Hepatic stellate cell (primary cell): ENCODE measurements at regions not wholly inside any gene's neighbourhood (a gene's known extent, or its start where the extent isn't known, plus 50 kb on each side); places are given as distances from the start of the nearest gene placed in this dataset.
"Not testable (repeated sequence)": the region's sequence is repeated elsewhere in the genome, so short reads cannot be mapped to it uniquely, and the experiment has no call there.

Source experiments
- DNase-seq: peaks from one replicate; pipeline ENCODE4 v3.0.0; 2011; ENCODE audit warnings: low spot score

DNA sequence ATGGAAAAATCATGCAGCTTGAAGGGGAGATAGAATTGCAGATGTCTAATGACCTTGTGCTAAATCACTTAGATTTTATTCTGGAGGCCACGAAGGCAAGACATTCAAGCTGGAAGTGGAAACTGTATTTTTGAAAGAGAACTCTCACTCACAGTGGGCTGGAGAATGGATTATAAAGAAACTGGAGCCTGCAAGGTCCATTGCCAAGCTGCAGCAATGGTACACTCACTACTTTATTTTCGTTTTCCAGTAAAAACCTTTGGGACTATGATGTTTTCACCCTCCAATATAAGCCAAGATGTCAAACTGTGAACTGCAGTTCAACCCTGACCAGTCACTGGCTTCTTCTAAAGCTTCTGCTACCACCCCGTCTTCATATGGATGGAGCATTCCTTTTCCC, 62.0 kb downstream of the SKIDA1 start:
- DNase-seq, result no peak

GRCh38 chr10:21458126-21458871, 67.2 kb downstream of the SKIDA1 start:
- no peak for DNase-seq

DNA sequence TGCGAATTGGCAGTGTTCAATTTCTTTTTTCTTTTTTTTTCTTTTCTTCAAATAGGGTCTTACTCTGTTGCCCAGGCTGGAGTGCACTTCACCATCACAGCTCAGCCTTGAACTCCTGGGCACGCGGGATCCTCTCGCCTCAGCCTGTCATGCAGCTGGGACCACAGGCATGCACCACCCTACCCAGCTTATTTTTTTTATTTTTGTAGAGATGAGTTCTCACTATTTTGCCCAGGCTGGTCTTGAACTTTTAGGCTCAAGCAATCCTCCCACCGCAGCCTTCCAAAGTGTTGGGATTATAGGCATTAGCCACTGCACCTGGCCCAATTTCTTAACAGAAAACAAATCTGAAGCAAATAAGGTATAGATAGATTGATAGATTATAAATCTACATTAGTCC, 69.3 kb downstream of the SKIDA1 start:
- no peak for DNase-seq

GRCh38 chr10:21452203-21452602, 73.3 kb downstream of the SKIDA1 start:
- no peak for DNase-seq

GRCh38 chr10:21449288-21449966, 76.1 kb downstream of the SKIDA1 start:
- no peak for DNase-seq

- DNase-seq, result no peak
Observed at GRCh38 chr10:21445163-21445562, 80.3 kb downstream of the SKIDA1 start.

GRCh38 chr10:21441625-21442024, 83.9 kb downstream of the SKIDA1 start:
- no peak for DNase-seq

DNA sequence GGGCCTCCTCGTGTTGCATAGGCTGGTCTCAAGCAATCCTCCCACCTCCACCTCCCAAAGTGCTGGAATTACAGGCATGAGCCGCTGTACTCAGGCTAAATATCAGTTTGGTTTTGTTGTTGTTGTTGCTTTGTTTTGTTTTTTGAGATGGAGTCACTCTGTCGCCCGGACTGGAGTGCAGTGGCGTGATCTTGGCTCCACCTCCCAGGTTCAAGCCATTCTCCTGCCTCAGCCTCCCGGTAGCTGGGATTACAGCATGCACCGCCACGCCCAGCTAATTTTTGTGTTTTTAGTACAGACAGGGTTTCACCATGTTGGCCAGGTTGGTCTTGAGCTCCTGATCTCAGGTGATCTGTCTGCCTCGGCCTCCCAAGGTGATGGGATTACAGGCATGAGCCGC, 86.6 kb downstream of the SKIDA1 start:
- not testable (repeated sequence) for DNase-seq

GRCh38 chr10:21437770-21438382, 87.6 kb downstream of the SKIDA1 start:
- no peak for DNase-seq

DNA sequence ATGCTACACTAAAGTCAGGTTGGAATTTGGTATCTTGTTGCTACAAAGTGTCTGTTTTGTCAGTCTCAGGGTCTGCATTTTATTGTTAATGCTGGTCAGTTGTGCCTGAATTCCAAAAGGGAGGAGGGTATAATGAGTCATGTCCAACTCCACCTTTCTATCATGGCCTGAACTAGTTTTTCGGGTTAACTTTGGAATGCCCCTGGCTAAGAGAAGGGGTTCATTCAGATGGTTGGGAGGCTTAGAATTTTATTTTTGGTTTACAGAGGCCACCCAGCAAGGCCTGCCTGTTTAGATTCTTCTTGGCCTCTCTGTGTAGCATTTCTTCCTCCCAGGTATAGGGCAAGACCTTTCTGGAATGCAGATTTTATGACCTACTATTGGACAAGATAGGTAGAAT, 93.2 kb downstream of the SKIDA1 start:
- DNase-seq, result no peak

- DNase-seq, result no peak
Observed at GRCh38 chr10:21431799-21432198, 93.7 kb downstream of the SKIDA1 start.

GRCh38 chr10:21427804-21428481, 97.5 kb downstream of the SKIDA1 start:
- peak; percentile 6 for DNase-seq

- no peak for DNase-seq
Observed at GRCh38 chr10:21424459-21424861, 101.0 kb downstream of the SKIDA1 start.

- DNase-seq, result no peak
Observed at GRCh38 chr10:21423850-21424249, 101.6 kb downstream of the SKIDA1 start.

DNA sequence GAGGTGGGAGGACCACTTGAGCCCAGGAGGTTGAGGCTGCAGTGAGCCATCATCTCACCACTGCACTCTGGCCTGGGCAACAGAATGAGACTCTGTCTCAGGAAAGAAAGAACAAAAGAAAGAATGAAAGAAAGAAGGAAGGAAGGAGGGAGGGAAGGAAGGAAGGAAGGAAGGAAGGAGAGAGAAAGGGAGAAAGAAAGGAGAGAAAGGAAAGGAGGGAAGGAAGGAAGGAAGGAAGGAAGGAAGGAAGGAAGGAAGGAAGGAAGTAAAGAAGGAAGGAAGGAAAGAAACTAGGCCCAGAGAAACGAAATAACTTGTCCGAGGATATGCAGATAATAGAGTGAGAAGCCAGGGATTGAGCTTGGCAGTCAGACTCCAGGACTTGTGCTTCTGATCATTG, 102.1 kb downstream of the SKIDA1 start:
- DNase-seq, result no peak

DNA sequence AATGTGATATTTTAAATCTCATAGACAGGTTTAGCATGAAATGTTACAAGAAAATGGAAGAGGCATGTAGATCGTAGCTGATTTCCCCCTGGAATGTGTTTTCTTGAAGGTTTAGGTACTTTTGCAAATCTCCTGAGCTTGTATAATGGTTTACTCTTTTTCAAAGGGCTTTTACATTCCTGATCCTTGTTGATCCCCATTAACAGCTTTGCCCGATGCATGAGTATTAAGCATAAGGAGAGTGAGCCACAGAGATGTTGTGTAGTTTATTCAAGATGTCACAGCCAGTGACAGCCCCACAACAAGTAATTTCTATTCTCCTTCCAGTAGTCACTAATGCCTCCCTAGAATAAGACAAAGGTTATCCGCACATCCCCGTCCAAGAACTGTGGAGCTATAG, 103.7 kb downstream of the SKIDA1 start:
- no peak for DNase-seq

DNA sequence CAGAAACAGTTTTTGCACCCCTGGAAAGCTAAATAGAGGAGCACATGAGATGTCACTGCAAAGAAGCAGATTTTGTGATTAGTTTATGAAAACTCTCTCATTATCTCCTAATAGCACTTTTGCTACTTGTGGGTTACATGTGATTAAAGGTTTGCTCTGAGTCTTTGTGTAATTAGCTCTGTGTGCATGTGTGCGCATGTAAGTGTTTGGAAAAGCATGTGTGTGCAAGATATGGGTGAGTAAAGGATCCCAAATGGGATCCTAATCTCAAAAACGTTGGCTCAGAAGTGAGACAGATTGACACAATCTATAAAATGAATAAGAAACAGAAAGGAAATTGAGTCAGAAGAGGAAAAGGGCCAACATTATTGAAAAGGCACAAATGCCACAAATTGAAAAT, 104.5 kb downstream of the SKIDA1 start:
- DNase-seq, result no peak

- not testable (repeated sequence) for DNase-seq
Observed at GRCh38 chr10:21418981-21419576, 106.4 kb downstream of the SKIDA1 start.

- no peak for DNase-seq
Observed at GRCh38 chr10:21417172-21417712, 108.2 kb downstream of the SKIDA1 start.

GRCh38 chr10:21413680-21414079, 111.8 kb downstream of the SKIDA1 start:
- no peak for DNase-seq

GRCh38 chr10:21413268-21413667, 112.2 kb downstream of the SKIDA1 start:
- no peak for DNase-seq

DNA sequence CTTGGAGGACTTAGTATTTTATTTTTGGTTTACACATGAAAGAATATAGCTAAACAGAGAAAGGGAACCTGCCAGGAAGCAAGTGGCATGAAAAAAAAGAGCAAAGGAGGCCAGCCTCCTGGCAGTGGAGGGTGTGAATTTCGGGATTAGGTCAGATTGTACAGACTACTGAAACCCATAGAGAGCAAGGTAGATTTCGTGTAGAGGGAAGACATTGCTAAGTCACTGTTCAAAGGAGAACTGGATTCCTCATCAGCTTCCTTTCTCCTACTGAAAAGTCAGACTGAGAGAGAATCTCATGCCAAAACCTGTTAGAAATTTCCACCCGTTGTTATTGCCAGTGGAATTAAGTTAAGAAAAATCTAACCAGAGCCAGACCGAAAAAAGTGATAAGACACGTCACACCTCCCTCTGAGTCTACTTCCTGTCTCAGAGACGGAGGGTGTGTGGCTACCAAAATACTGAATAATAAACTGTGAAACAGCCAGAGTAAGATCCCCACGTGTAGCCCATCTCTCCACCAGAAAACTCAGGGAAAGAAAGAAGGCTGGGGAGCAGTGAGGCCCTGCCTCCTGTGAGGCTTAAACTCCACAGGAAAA, 118.8 kb downstream of the SKIDA1 start:
- peak; percentile 37 for DNase-seq
